ENCODE measurements at regions not wholly inside any gene's neighbourhood (a gene's known extent, or its start where the extent isn't known, plus 50 kb on each side); places are given as distances from the start of the nearest gene placed in this dataset.

- no peak for DNase-seq (ENCODE audit: low spot score)
- intact Hi-C loops (cut with micrococcal nuclease; ENCODE audit: unreplicated experiment), result no loop called here
- Histone ChIP-seq H3K4me1 (ENCODE audit: insufficient read depth, low read length, poor library complexity, severe bottlenecking) (no peaks in the 10 kb centered on the region), H3K79me2 (ENCODE audit: insufficient read depth, low read depth, low read length) (no peaks in the 10 kb centered on the region), H3K4me2 (ENCODE audit: low read length) (no peak overlapping the region), H3K36me3 (ENCODE audit: insufficient read depth, low read length) (no peaks in the 10 kb centered on the region), H3K9me3 (ENCODE audit: low read length) (no peaks in the 10 kb centered on the region), H3K4me3 (ENCODE audit: low read depth, low read length, poor library complexity, severe bottlenecking) (no peak overlapping the region), H3K27ac (ENCODE audit: low read depth, low read length, poor library complexity, severe bottlenecking) (no peak overlapping the region), H4K20me1 (ENCODE audit: insufficient read depth, low read length) (no peaks in the 10 kb centered on the region), H3K9me2 (ENCODE audit: insufficient read depth, low read length) (no peaks in the 10 kb centered on the region), H2AFZ (ENCODE audit: low read length) (no peak overlapping the region)
- no TSS peak for BruUV-seq (replicated peaks)
- ChIA-PET CTCF (ENCODE audit: unreplicated experiment) (no interaction called here), POLR2A (no interaction called here)
- TF ChIP-seq EZH2phosphoT487 (IDR thresholded peaks at IDR 0.05; ENCODE audit: borderline replicate concordance, low read depth, low read length) (no peak), CTCF (conservative IDR thresholded peaks at IDR 0.05; ENCODE audit: low read length) (no peak)
Observed at GRCh38 chr3:171962137-171962720, 77.1 kb upstream of the FNDC3B start.

- Histone ChIP-seq H4K20me1 (ENCODE audit: insufficient read depth, low read length) (no peaks in the 10 kb centered on the region), H3K9me3 (ENCODE audit: low read length) (no peaks in the 10 kb centered on the region), H3K4me2 (ENCODE audit: low read length) (no peak overlapping the region), H2AFZ (ENCODE audit: low read length) (no peak overlapping the region), H3K27ac (ENCODE audit: low read depth, low read length, poor library complexity, severe bottlenecking) (no peak overlapping the region), H3K4me1 (ENCODE audit: insufficient read depth, low read length, poor library complexity, severe bottlenecking) (no peaks in the 10 kb centered on the region), H3K79me2 (ENCODE audit: insufficient read depth, low read depth, low read length) (no peaks in the 10 kb centered on the region), H3K4me3 (ENCODE audit: low read depth, low read length, poor library complexity, severe bottlenecking) (no peak overlapping the region), H3K36me3 (ENCODE audit: insufficient read depth, low read length) (no peaks in the 10 kb centered on the region), H3K9me2 (ENCODE audit: insufficient read depth, low read length) (no peaks in the 10 kb centered on the region)
- BruUV-seq (replicated peaks), result no TSS peak
- intact Hi-C loops (cut with micrococcal nuclease; ENCODE audit: unreplicated experiment), result no loop called here
- CTCF ChIA-PET (ENCODE audit: unreplicated experiment), result no interaction called here
- no peak for TF ChIP-seq EZH2phosphoT487 (IDR thresholded peaks at IDR 0.05; ENCODE audit: borderline replicate concordance, low read depth, low read length)
- TF ChIP-seq CTCF (conservative IDR thresholded peaks at IDR 0.05; ENCODE audit: low read length), result no peak
- POLR2A ChIA-PET, result no interaction called here
- DNase-seq (ENCODE audit: low spot score), result no peak
Observed at GRCh38 chr3:171963546-171963945, 75.8 kb upstream of the FNDC3B start.

GRCh38 chr3:171965067-171965712 lies 74.2 kb upstream of the FNDC3B start:
- intact Hi-C loops (cut with micrococcal nuclease; ENCODE audit: unreplicated experiment), result no loop called here
- Histone ChIP-seq H3K79me2 (ENCODE audit: insufficient read depth, low read depth, low read length) (no peaks in the 10 kb centered on the region), H3K9me2 (ENCODE audit: insufficient read depth, low read length) (no peaks in the 10 kb centered on the region), H3K36me3 (ENCODE audit: insufficient read depth, low read length) (no peaks in the 10 kb centered on the region), H3K27ac (ENCODE audit: low read depth, low read length, poor library complexity, severe bottlenecking) (no peak overlapping the region), H3K4me3 (ENCODE audit: low read depth, low read length, poor library complexity, severe bottlenecking) (no peak overlapping the region), H3K4me1 (ENCODE audit: insufficient read depth, low read length, poor library complexity, severe bottlenecking) (no peaks in the 10 kb centered on the region), H3K9me3 (ENCODE audit: low read length) (no peaks in the 10 kb centered on the region), H4K20me1 (ENCODE audit: insufficient read depth, low read length) (no peaks in the 10 kb centered on the region), H3K4me2 (ENCODE audit: low read length) (no peak overlapping the region), H2AFZ (ENCODE audit: low read length) (no peak overlapping the region)
- ChIA-PET CTCF (ENCODE audit: unreplicated experiment) (no interaction called here), POLR2A (no interaction called here)
- TF ChIP-seq CTCF (conservative IDR thresholded peaks at IDR 0.05; ENCODE audit: low read length) (no peak), EZH2phosphoT487 (IDR thresholded peaks at IDR 0.05; ENCODE audit: borderline replicate concordance, low read depth, low read length) (no peak)
- no TSS peak for BruUV-seq (replicated peaks)
- no peak for DNase-seq (ENCODE audit: low spot score)

Data from OCI-LY7 (cell line).